ENCODE measurements at regions not wholly inside any gene's neighbourhood (a gene's known extent, or its start where the extent isn't known, plus 50 kb on each side); places are given as distances from the start of the nearest gene placed in this dataset.

GRCh38 chr5:105751908-105752307, 1918.8 kb downstream of the EFNA5 start:
- no peak overlapping the region for H2AFZ ChIP-seq (ENCODE audit: low read depth, low read length)
- H3K4me2 ChIP-seq (ENCODE audit: low read length), result no peak overlapping the region
- H3K4me1 ChIP-seq (ENCODE audit: low read length), result no peaks in the 10 kb centered on the region
- no peak for TF ChIP-seq CTCF (IDR thresholded peaks at IDR 0.05; ENCODE audit: low read depth, low read length)
- no peak for TF ChIP-seq EZH2phosphoT487 (IDR thresholded peaks at IDR 0.05; ENCODE audit: low read depth)
- no peaks in the 10 kb centered on the region for H3K79me2 ChIP-seq (ENCODE audit: low read length)
- H3K4me3 ChIP-seq (ENCODE audit: low read length), result no peak overlapping the region
- no peaks in the 10 kb centered on the region for H3K36me3 ChIP-seq (replicated peaks; ENCODE audit: low read depth, low read length)
- H3K9ac ChIP-seq (ENCODE audit: low read length), result no peak overlapping the region
- H3K27me3 ChIP-seq (ENCODE audit: low read depth, low read length), result no peaks in the 10 kb centered on the region
- no peaks in the 10 kb centered on the region for H4K20me1 ChIP-seq (ENCODE audit: insufficient read depth, low read length)
- no peak overlapping the region for H3K27ac ChIP-seq (ENCODE audit: low read length)
- no peaks in the 10 kb centered on the region for H3K9me3 ChIP-seq (ENCODE audit: insufficient read depth, low read length)

- Histone ChIP-seq H3K9me3 (ENCODE audit: insufficient read depth, low read length) (no peaks in the 10 kb centered on the region), H3K36me3 (replicated peaks; ENCODE audit: low read depth, low read length) (no peaks in the 10 kb centered on the region), H3K4me3 (ENCODE audit: low read length) (no peak overlapping the region)
Observed at GRCh38 chr5:105745111-105745510, 1925.6 kb downstream of the EFNA5 start.

GRCh38 chr5:105740242-105740641, 1930.5 kb downstream of the EFNA5 start:
- TF ChIP-seq CTCF (IDR thresholded peaks at IDR 0.05; ENCODE audit: low read depth, low read length) (no peak), EZH2phosphoT487 (IDR thresholded peaks at IDR 0.05; ENCODE audit: low read depth) (no peak)
- Histone ChIP-seq H2AFZ (ENCODE audit: low read depth, low read length) (no peak overlapping the region), H3K79me2 (ENCODE audit: low read length) (no peaks in the 10 kb centered on the region), H3K4me3 (ENCODE audit: low read length) (no peak overlapping the region), H3K27ac (ENCODE audit: low read length) (no peak overlapping the region), H3K4me1 (ENCODE audit: low read length) (no peaks in the 10 kb centered on the region), H3K9ac (ENCODE audit: low read length) (no peak overlapping the region), H3K4me2 (ENCODE audit: low read length) (no peak overlapping the region), H4K20me1 (ENCODE audit: insufficient read depth, low read length) (no peaks in the 10 kb centered on the region), H3K27me3 (ENCODE audit: low read depth, low read length) (no peaks in the 10 kb centered on the region), H3K36me3 (replicated peaks; ENCODE audit: low read depth, low read length) (no peaks in the 10 kb centered on the region), H3K9me3 (ENCODE audit: insufficient read depth, low read length) (no peaks in the 10 kb centered on the region)

More at GRCh38 chr5:105745111-105745510, 1925.6 kb downstream of the EFNA5 start:
- Histone ChIP-seq H2AFZ (ENCODE audit: low read depth, low read length) (no peak overlapping the region), H3K27me3 (ENCODE audit: low read depth, low read length) (no peaks in the 10 kb centered on the region), H3K4me1 (ENCODE audit: low read length) (no peaks in the 10 kb centered on the region), H3K79me2 (ENCODE audit: low read length) (no peaks in the 10 kb centered on the region), H3K27ac (ENCODE audit: low read length) (no peak overlapping the region), H3K4me2 (ENCODE audit: low read length) (no peak overlapping the region), H3K9ac (ENCODE audit: low read length) (no peak overlapping the region), H4K20me1 (ENCODE audit: insufficient read depth, low read length) (no peaks in the 10 kb centered on the region)
- TF ChIP-seq EZH2phosphoT487 (IDR thresholded peaks at IDR 0.05; ENCODE audit: low read depth), result no peak
- no peak for TF ChIP-seq CTCF (IDR thresholded peaks at IDR 0.05; ENCODE audit: low read depth, low read length)

- H3K4me1 ChIP-seq (ENCODE audit: low read length), result no peaks in the 10 kb centered on the region
- TF ChIP-seq CTCF (IDR thresholded peaks at IDR 0.05; ENCODE audit: low read depth, low read length) (no peak), EZH2phosphoT487 (IDR thresholded peaks at IDR 0.05; ENCODE audit: low read depth) (no peak)
- no peak overlapping the region for H3K4me2 ChIP-seq (ENCODE audit: low read length)
- H3K27me3 ChIP-seq (ENCODE audit: low read depth, low read length), result no peaks in the 10 kb centered on the region
- no peak overlapping the region; the same call in 1 of the 2 replicates for H3K27ac ChIP-seq (ENCODE audit: low read length)
- no peaks in the 10 kb centered on the region for H3K9me3 ChIP-seq (ENCODE audit: insufficient read depth, low read length)
- no peaks in the 10 kb centered on the region for H3K79me2 ChIP-seq (ENCODE audit: low read length)
- no peaks in the 10 kb centered on the region for H4K20me1 ChIP-seq (ENCODE audit: insufficient read depth, low read length)
- no peak overlapping the region for H2AFZ ChIP-seq (ENCODE audit: low read depth, low read length)
- H3K4me3 ChIP-seq (ENCODE audit: low read length), result no peak overlapping the region
- H3K9ac ChIP-seq (ENCODE audit: low read length), result no peak overlapping the region
- H3K36me3 ChIP-seq (replicated peaks; ENCODE audit: low read depth, low read length), result no peaks in the 10 kb centered on the region
Observed at GRCh38 chr5:105739732-105740131, 1931.0 kb downstream of the EFNA5 start.
